ENCODE measurements at regions not wholly inside any gene's neighbourhood (a gene's known extent, or its start where the extent isn't known, plus 50 kb on each side); places are given as distances from the start of the nearest gene placed in this dataset.

- no peak overlapping the region for H3K27ac Mint-ChIP-seq
- no peaks in the 10 kb centered on the region for H3K27me3 ChIP-seq (ENCODE audit: insufficient read depth)
- DNase-seq (ENCODE audit: low spot score) = no peak
Measured at GRCh38 chr13:65155861-65156260, 2074.3 kb downstream of the PCDH9 start.

More at GRCh38 chr13:65155861-65156260, 2074.3 kb downstream of the PCDH9 start:
- Mint-ChIP-seq H3K4me1 (peaks cover 6% of the 10 kb centered on the region; the same call in 2 of the 3 replicates), H3K9me3 (no peaks in the 10 kb centered on the region), H3K36me3 (ENCODE audit: low read depth) (no peaks in the 10 kb centered on the region; the same call in 2 of the 3 replicates), H3K4me3 (no peak overlapping the region), H3K27me3 (ENCODE audit: insufficient read depth, low read depth, poor library complexity) (peaks cover 2% of the 10 kb centered on the region)
- TF ChIP-seq CTCF (conservative IDR thresholded peaks at IDR 0.05; ENCODE audit: low read depth in 2 of 2) (no peak), EZH2phosphoT487 (IDR thresholded peaks at IDR 0.05; ENCODE audit: unreplicated experiment) (no peak), EZH2 (IDR thresholded peaks at IDR 0.05; ENCODE audit: low read depth, unreplicated experiment) (no peak), ZNF462 (CRISPR knock-in tag; IDR thresholded peaks at IDR 0.05) (no peak), JUNB (IDR thresholded peaks at IDR 0.05; ENCODE audit: unreplicated experiment) (no peak), ZNF114 (CRISPR knock-in tag; IDR thresholded peaks at IDR 0.05) (no peak), STAT1 (IDR thresholded peaks at IDR 0.05; ENCODE audit: unreplicated experiment) (no peak)
- Histone ChIP-seq H3K4me2 (no peak overlapping the region), H3F3A (replicated peaks; ENCODE audit: low read depth) (no peaks in the 10 kb centered on the region), H3K36me3 (ENCODE audit: insufficient read depth) (no peaks in the 10 kb centered on the region), H2AFZ (no peak overlapping the region), H3K79me2 (replicated peaks; ENCODE audit: insufficient read depth) (no peaks in the 10 kb centered on the region), H3K27ac (ENCODE audit: low read depth) (no peak overlapping the region), H3K4me3 (no peak overlapping the region), H3K9me2 (ENCODE audit: insufficient read depth) (no peaks in the 10 kb centered on the region), H4K20me1 (replicated peaks; ENCODE audit: insufficient read depth) (no peaks in the 10 kb centered on the region), H3K4me1 (ENCODE audit: insufficient read depth) (peaks cover 2% of the 10 kb centered on the region; the same call in 1 of the 2 replicates)
- no peak for ATAC-seq

All from GM23338 (cell line).